Neural cell (in vitro differentiated cells): ENCODE measurements at regions not wholly inside any gene's neighbourhood (a gene's known extent, or its start where the extent isn't known, plus 50 kb on each side); places are given as distances from the start of the nearest gene placed in this dataset.

Source experiments
- EP300 ChIP-seq: fragments of 450-650 bp; conservative IDR thresholded peaks from 2 replicates; pipeline ENCODE4 v1.6.1; 2014; ENCODE audit warnings: antibody characterized with exemption, mild to moderate bottlenecking, moderate library complexity; ENCODE audit not compliant: poor library complexity, severe bottlenecking
- EZH2 ChIP-seq: fragments of 200-600, 300-800 bp; shearing (Covaris generic), sonication (generic); IDR thresholded peaks from 2 replicates; pipeline ENCODE4 v1.6.1; 2014; ENCODE audit warnings: antibody characterized with exemption, low read length, borderline replicate concordance, mild to moderate bottlenecking; ENCODE audit not compliant: insufficient read depth, poor library complexity, severe bottlenecking
- POLR2AphosphoS5 ChIP-seq: IDR thresholded peaks from 2 replicates; pipeline ENCODE4 v1.6.1; 2012
- TAF1 ChIP-seq: IDR thresholded peaks from 2 replicates; pipeline ENCODE4 v1.6.1; 2012; ENCODE audit warnings: low read depth
- TF ChIP-seq, protein P1 (sequence below): fragments of 450-650 bp; IDR thresholded peaks from 2 replicates; pipeline ENCODE4 v1.5.1; 2014; ENCODE audit warnings: antibody characterized with exemption, mild to moderate bottlenecking, moderate library complexity; ENCODE audit not compliant: poor library complexity, severe bottlenecking
- TF ChIP-seq, protein P2 (sequence below): IDR thresholded peaks from 2 replicates; pipeline ENCODE4 v1.6.1; 2012; ENCODE audit warnings: borderline replicate concordance

GRCh38 chr22:47796128-47796908 is 1033.9 kb downstream of the TBC1D22A start:
- TF ChIP-seq, protein P1, sequence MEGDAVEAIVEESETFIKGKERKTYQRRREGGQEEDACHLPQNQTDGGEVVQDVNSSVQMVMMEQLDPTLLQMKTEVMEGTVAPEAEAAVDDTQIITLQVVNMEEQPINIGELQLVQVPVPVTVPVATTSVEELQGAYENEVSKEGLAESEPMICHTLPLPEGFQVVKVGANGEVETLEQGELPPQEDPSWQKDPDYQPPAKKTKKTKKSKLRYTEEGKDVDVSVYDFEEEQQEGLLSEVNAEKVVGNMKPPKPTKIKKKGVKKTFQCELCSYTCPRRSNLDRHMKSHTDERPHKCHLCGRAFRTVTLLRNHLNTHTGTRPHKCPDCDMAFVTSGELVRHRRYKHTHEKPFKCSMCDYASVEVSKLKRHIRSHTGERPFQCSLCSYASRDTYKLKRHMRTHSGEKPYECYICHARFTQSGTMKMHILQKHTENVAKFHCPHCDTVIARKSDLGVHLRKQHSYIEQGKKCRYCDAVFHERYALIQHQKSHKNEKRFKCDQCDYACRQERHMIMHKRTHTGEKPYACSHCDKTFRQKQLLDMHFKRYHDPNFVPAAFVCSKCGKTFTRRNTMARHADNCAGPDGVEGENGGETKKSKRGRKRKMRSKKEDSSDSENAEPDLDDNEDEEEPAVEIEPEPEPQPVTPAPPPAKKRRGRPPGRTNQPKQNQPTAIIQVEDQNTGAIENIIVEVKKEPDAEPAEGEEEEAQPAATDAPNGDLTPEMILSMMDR, result no peak
- TF ChIP-seq, protein P2, sequence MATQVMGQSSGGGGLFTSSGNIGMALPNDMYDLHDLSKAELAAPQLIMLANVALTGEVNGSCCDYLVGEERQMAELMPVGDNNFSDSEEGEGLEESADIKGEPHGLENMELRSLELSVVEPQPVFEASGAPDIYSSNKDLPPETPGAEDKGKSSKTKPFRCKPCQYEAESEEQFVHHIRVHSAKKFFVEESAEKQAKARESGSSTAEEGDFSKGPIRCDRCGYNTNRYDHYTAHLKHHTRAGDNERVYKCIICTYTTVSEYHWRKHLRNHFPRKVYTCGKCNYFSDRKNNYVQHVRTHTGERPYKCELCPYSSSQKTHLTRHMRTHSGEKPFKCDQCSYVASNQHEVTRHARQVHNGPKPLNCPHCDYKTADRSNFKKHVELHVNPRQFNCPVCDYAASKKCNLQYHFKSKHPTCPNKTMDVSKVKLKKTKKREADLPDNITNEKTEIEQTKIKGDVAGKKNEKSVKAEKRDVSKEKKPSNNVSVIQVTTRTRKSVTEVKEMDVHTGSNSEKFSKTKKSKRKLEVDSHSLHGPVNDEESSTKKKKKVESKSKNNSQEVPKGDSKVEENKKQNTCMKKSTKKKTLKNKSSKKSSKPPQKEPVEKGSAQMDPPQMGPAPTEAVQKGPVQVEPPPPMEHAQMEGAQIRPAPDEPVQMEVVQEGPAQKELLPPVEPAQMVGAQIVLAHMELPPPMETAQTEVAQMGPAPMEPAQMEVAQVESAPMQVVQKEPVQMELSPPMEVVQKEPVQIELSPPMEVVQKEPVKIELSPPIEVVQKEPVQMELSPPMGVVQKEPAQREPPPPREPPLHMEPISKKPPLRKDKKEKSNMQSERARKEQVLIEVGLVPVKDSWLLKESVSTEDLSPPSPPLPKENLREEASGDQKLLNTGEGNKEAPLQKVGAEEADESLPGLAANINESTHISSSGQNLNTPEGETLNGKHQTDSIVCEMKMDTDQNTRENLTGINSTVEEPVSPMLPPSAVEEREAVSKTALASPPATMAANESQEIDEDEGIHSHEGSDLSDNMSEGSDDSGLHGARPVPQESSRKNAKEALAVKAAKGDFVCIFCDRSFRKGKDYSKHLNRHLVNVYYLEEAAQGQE, result no peak
- TF ChIP-seq POLR2AphosphoS5 (no peak), TAF1 (no peak), EZH2 (no peak), EP300 (no peak)
